MM.1S (cell line): ENCODE measurements at regions not wholly inside any gene's neighbourhood (a gene's known extent, or its start where the extent isn't known, plus 50 kb on each side); places are given as distances from the start of the nearest gene placed in this dataset.

Experiments
- DNase-seq: peaks from one replicate; pipeline ENCODE4 v3.0.0-alpha.2; 2015
- H2AFZ ChIP-seq: fragments of 300-600 bp; sonication (generic); 2 replicates; pipeline ENCODE4 v1.6.0; 2016; ENCODE audit warnings: antibody characterized with exemption, low read length
- H3F3A ChIP-seq: fragments of 300-600 bp; sonication (generic); 2 replicates; pipeline ENCODE4 v1.6.1; 2016; ENCODE audit warnings: mild to moderate bottlenecking, antibody characterized with exemption, low read length, moderate library complexity, mixed read lengths; ENCODE audit not compliant: insufficient read depth
- H3K27ac ChIP-seq: fragments of 300-600 bp; sonication (generic); 2 replicates; pipeline ENCODE4 v1.5.1; 2016; ENCODE audit warnings: mild to moderate bottlenecking, low read length
- H3K27me3 ChIP-seq: fragments of 300-600 bp; sonication (generic); replicated peaks from 2 replicates; pipeline ENCODE4 v1.6.0; 2016; ENCODE audit warnings: low read length; ENCODE audit not compliant: insufficient read depth
- H3K36me3 ChIP-seq: fragments of 300-600 bp; sonication (generic); replicated peaks from 2 replicates; pipeline ENCODE4 v1.6.1; 2016; ENCODE audit warnings: mild to moderate bottlenecking, low read length, mixed read lengths; ENCODE audit not compliant: insufficient read depth
- H3K4me1 ChIP-seq: fragments of 300-600 bp; sonication (generic); 2 replicates; pipeline ENCODE4 v1.6.1; 2016; ENCODE audit warnings: low read length, mixed read lengths
- H3K4me2 ChIP-seq: fragments of 300-600 bp; sonication (generic); 2 replicates; pipeline ENCODE4 v1.6.0; 2016; ENCODE audit warnings: low read depth, low read length
- H3K4me3 ChIP-seq: fragments of 300-600 bp; sonication (generic); 2 replicates; pipeline ENCODE4 v1.5.1; 2016; ENCODE audit warnings: low read length, mixed read lengths
- H3K79me2 ChIP-seq: fragments of 300-600 bp; sonication (generic); 2 replicates; pipeline ENCODE4 v1.6.1; 2016; ENCODE audit warnings: mixed run types, low read length, mixed read lengths
- H3K9ac ChIP-seq: fragments of 300-600 bp; sonication (generic); 2 replicates; pipeline ENCODE4 v1.6.1; 2016; ENCODE audit warnings: low read length, mixed read lengths
- H3K9me2 ChIP-seq: fragments of 300-600 bp; sonication (generic); replicated peaks from 2 replicates; pipeline ENCODE4 v1.6.1; 2016; ENCODE audit warnings: mild to moderate bottlenecking, low read length, mixed read lengths; ENCODE audit not compliant: insufficient read depth
- H3K9me3 ChIP-seq: fragments of 300-600 bp; sonication (generic); replicated peaks from 2 replicates; pipeline ENCODE4 v1.6.1; 2016; ENCODE audit warnings: mild to moderate bottlenecking, low read length, mixed read lengths; ENCODE audit not compliant: insufficient read depth
- H4K20me1 ChIP-seq: fragments of 300-600 bp; sonication (generic); 2 replicates; pipeline ENCODE4 v1.6.1; 2016; ENCODE audit warnings: mild to moderate bottlenecking, low read length, moderate library complexity, mixed read lengths; ENCODE audit not compliant: insufficient read depth
- CTCF ChIP-seq: fragments of 300-600 bp; sonication (generic); IDR thresholded peaks from 2 replicates; pipeline ENCODE4 v1.5.1; 2016; ENCODE audit warnings: antibody characterized with exemption, low read length, mixed read lengths
- EZH2 ChIP-seq: fragments of 300-600 bp; sonication (generic); optimal IDR thresholded peaks from 2 replicates; pipeline ENCODE3; 2017; ENCODE audit warnings: low read depth, mild to moderate bottlenecking, antibody characterized with exemption, low read length, mixed read lengths
- EZH2phosphoT487 ChIP-seq: fragments of 300-600 bp; sonication (generic); IDR thresholded peaks from 2 replicates; pipeline ENCODE4 v1.6.1; 2018; ENCODE audit warnings: antibody characterized with exemption, low read length

DNA sequence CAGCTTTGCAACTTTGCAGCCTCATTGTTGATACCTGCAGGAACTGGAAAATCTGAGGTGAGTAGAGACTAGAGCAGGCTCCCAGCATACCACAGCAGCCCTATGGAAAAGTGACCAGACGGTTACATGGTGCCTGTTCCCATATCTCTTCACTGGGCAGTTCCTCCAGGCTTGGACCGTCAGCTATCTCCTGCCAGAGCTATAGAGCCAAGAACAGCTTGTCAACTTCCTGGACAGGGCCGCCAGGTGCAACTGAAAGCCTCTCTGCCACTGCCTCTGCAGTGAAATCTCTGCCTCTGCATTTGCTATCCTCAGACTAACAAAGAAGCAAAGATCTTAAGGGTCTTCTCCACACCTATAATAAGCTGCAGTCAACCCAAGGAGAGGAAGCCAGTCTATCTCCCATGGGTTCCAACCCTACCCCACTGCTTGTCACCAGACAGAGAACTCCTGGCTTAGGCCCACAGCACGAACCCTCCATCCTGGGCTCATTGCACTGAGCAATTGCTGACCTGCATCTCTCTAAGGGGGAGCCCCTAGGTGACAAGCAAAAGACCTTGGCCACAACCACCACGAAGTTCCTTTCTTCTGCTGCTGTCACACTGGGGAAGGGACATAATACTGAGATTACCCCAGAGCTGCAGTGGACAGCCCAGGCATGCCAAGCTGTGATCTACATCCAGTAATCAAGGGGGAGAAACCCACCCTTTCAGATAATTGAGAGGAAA is 60.1 kb upstream of the KHDRBS2 start:
- Histone ChIP-seq H3F3A (no peaks in the 10 kb centered on the region), H4K20me1 (no peaks in the 10 kb centered on the region), H3K4me1 (0 out of 2 replicates have a peak, but pooled peaks cover 8% of the 10 kb centered on the region), H3K27ac (no peak overlapping the region), H2AFZ (no peak overlapping the region), H3K9me3 (no peaks in the 10 kb centered on the region), H3K4me3 (no peak overlapping the region), H3K27me3 (no peaks in the 10 kb centered on the region), H3K9ac (no peak overlapping the region), H3K4me2 (no peak overlapping the region), H3K79me2 (no peaks in the 10 kb centered on the region), H3K9me2 (no peaks in the 10 kb centered on the region), H3K36me3 (no peaks in the 10 kb centered on the region)
- no peak for TF ChIP-seq CTCF
- TF ChIP-seq EZH2: no peak
- TF ChIP-seq EZH2phosphoT487: no peak
- no peak for DNase-seq

- Histone ChIP-seq H3K4me2 (no peak overlapping the region), H3K4me1 (0 out of 2 replicates have a peak, but pooled peaks cover 8% of the 10 kb centered on the region), H3K9me3 (no peaks in the 10 kb centered on the region), H3K79me2 (no peaks in the 10 kb centered on the region), H3F3A (no peaks in the 10 kb centered on the region), H3K9ac (no peak overlapping the region), H3K4me3 (no peak overlapping the region), H4K20me1 (no peaks in the 10 kb centered on the region), H3K27ac (no peak overlapping the region), H3K27me3 (no peaks in the 10 kb centered on the region), H3K36me3 (no peaks in the 10 kb centered on the region), H2AFZ (no peak overlapping the region), H3K9me2 (no peaks in the 10 kb centered on the region)
- no peak for DNase-seq
- no peak for TF ChIP-seq EZH2
- TF ChIP-seq EZH2phosphoT487: no peak
- no peak for TF ChIP-seq CTCF
Observed at GRCh38 chr6:62345446-62345845, 59.4 kb upstream of the KHDRBS2 start.

DNA sequence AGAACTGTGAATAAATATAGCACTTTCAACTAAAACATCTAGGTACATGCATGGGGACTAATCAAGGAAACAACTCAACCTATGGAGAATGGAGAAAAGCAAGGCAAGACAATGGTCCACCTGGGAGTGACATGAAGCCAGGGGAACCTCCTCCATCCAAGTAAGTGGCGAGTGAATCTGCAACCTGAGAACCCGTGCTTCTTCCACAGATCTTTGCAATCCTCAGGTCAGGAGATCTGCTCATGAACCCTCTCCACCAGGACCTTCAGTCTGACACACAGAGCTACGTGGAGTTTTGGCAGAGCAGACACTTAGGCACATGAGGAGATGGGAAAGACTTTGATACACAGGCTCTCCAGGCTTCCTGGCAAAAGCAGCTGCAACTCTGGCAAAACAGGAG is 58.8 kb upstream of the KHDRBS2 start:
- Histone ChIP-seq H3F3A (no peaks in the 10 kb centered on the region), H4K20me1 (no peaks in the 10 kb centered on the region), H2AFZ (no peak overlapping the region), H3K9ac (no peak overlapping the region), H3K4me2 (peak overlapping the region; percentile 10; the same call in 1 of the 2 replicates), H3K79me2 (no peaks in the 10 kb centered on the region), H3K27me3 (no peaks in the 10 kb centered on the region), H3K4me1 (0 out of 2 replicates have a peak, but pooled peaks cover 8% of the 10 kb centered on the region), H3K9me2 (no peaks in the 10 kb centered on the region), H3K36me3 (no peaks in the 10 kb centered on the region), H3K9me3 (no peaks in the 10 kb centered on the region), H3K4me3 (no peak overlapping the region), H3K27ac (no peak overlapping the region)
- no peak for DNase-seq
- TF ChIP-seq EZH2 (no peak), CTCF (no peak), EZH2phosphoT487 (no peak)
